HCT116 (cell line): ENCODE measurements at regions not wholly inside any gene's neighbourhood (a gene's known extent, or its start where the extent isn't known, plus 50 kb on each side); places are given as distances from the start of the nearest gene placed in this dataset.

Source experiments
- ATAC-seq: fragments of 200-7000 bp; cut with Tn5 transposase; 2 replicates; pipeline ENCODE4 v1.9.1; 2020; ENCODE audit warnings: mild to moderate bottlenecking, moderate library complexity
- BruUV-seq: library from RNA; stranded (reverse); fragments of 400-500 nt; replicated peaks from 2 replicates; lab custom pipeline; 2021; lab: Mats Ljungman, UMichigan
- CTCF ChIA-PET: fragments of 300-600 bp; sonication (Branson Sonifier 250); formaldehyde crosslinking; loops from one replicate; lab custom pipeline; 2021; ENCODE audit warnings: antibody characterized with exemption; lab: Charles Lee
- POLR2A ChIA-PET: fragments of 300-600, 350-600 bp; sonication (Branson Sonifier 250); formaldehyde crosslinking; loops from one replicate; lab custom pipeline; 2021; ENCODE audit warnings: antibody characterized with exemption; lab: Charles Lee
- RAD21 ChIA-PET, 2 experiments: fragments of 300-600 bp; sonication (Branson Sonifier 250); formaldehyde crosslinking; loops; one replicate each; lab custom pipeline; 2023; ENCODE audit warnings: low total read pairs in 2 of 2; ENCODE audit not compliant: uncharacterized antibody in 2 of 2, unreplicated experiment in 2 of 2, low non-redundant PET in 1 of 2; lab: Charles Lee
- DNase-seq: peaks from one replicate; pipeline ENCODE4 v3.0.0-alpha.2; 2010; ENCODE audit warnings: low read depth, low spot score
- H2AFZ ChIP-seq: fragments of 200-600 bp; shearing (Covaris generic), sonication (generic); 2 replicates; pipeline ENCODE4 v1.6.1; 2017; ENCODE audit warnings: low read depth, mixed run types, mixed read lengths, antibody characterized with exemption, low read length; ENCODE audit not compliant: poor library complexity, severe bottlenecking
- H3K27ac ChIP-seq: 2 replicates; pipeline ENCODE4 v1.5.1; 2012; ENCODE audit warnings: low read depth, low read length
- H3K27me3 ChIP-seq: fragments of 200-600 bp; sonication (generic); 2 replicates; pipeline ENCODE4 v1.6.1; 2016; ENCODE audit warnings: mixed run types, low read length, mixed read lengths; ENCODE audit not compliant: insufficient read depth
- H3K36me3 ChIP-seq, 2 experiments: fragments of 200-500 bp in 1 of 2; fragments of 200-600 bp in 1 of 2; sonication (Bioruptor generic) in 1 of 2; sonication (generic) in 1 of 2; 2 replicates each; pipeline versions ENCODE4 v1.5.1 to v1.6.1; 2014 to 2016; ENCODE audit warnings: low read length in 2 of 2, inconsistent platforms in 1 of 2, mixed read lengths in 1 of 2, mixed run types in 1 of 2; ENCODE audit not compliant: insufficient read depth in 2 of 2, control insufficient read depth in 1 of 2
- H3K4me1 ChIP-seq, 2 experiments: fragments of 200-600 bp in 1 of 2; sonication (generic) in 1 of 2; 2 replicates each; pipeline versions ENCODE4 v1.5.1 to v1.6.1; 2012 to 2017; ENCODE audit warnings: low read length in 2 of 2, inconsistent platforms in 1 of 2, mild to moderate bottlenecking in 1 of 2, mixed read lengths in 1 of 2, mixed run types in 1 of 2, moderate library complexity in 1 of 2; ENCODE audit not compliant: insufficient read depth in 2 of 2, control insufficient read depth in 1 of 2
- H3K4me2 ChIP-seq: fragments of 200-600 bp; sonication (generic); 2 replicates; pipeline ENCODE4 v1.6.1; 2017; ENCODE audit warnings: mixed run types, low read length, mixed read lengths
- H3K4me3 ChIP-seq, 2 experiments: fragments of 200-600 bp in 1 of 2; sonication (generic) in 1 of 2; replicated peaks in 1 of 2; 2 replicates each; pipeline ENCODE4 v1.5.1; 2011 to 2016; ENCODE audit warnings: low read length in 2 of 2, control low read depth in 1 of 2, low read depth in 1 of 2, mild to moderate bottlenecking in 1 of 2, mixed read lengths in 1 of 2, mixed run types in 1 of 2
- H3K79me2 ChIP-seq: fragments of 200-600 bp; sonication (generic); 2 replicates; pipeline ENCODE4 v1.6.1; 2017; ENCODE audit warnings: mild to moderate bottlenecking, mixed run types, low read length, moderate library complexity, mixed read lengths; ENCODE audit not compliant: insufficient read depth
- H3K9ac ChIP-seq: fragments of 200-600 bp; sonication (generic); 2 replicates; pipeline ENCODE4 v1.6.1; 2016; ENCODE audit warnings: low read length, mixed read lengths
- H3K9me2 ChIP-seq: fragments of 200-600 bp; sonication (generic), shearing (Covaris generic); 2 replicates; pipeline ENCODE4 v1.6.1; 2017; ENCODE audit warnings: mixed run types, mild to moderate bottlenecking, moderate library complexity; ENCODE audit not compliant: insufficient read depth
- H3K9me3 ChIP-seq, 2 experiments: fragments of 200-500 bp in 1 of 2; fragments of 200-600 bp in 1 of 2; sonication (Bioruptor generic) in 1 of 2; sonication (generic) in 1 of 2; 2 replicates each; pipeline ENCODE4 v1.6.1; 2014 to 2017; ENCODE audit warnings: low read length in 2 of 2, mixed read lengths in 2 of 2, inconsistent platforms in 1 of 2, low read depth in 1 of 2, mild to moderate bottlenecking in 1 of 2, mixed run types in 1 of 2, moderate library complexity in 1 of 2; ENCODE audit not compliant: control insufficient read depth in 1 of 2, insufficient read depth in 1 of 2
- H4K20me1 ChIP-seq: fragments of 200-600 bp; sonication (generic), shearing (Covaris generic); 2 replicates; pipeline ENCODE4 v1.6.1; 2017; ENCODE audit warnings: mixed run types, mild to moderate bottlenecking, moderate library complexity; ENCODE audit not compliant: insufficient read depth
- CBX3 ChIP-seq: IDR thresholded peaks from 2 replicates; pipeline ENCODE4 v1.6.1; 2012; ENCODE audit warnings: low read depth
- CEBPB ChIP-seq: IDR thresholded peaks from 2 replicates; pipeline ENCODE4 v1.6.1; 2012; ENCODE audit warnings: low read depth
- EGR1 ChIP-seq: IDR thresholded peaks from 2 replicates; pipeline ENCODE4 v1.6.1; 2012; ENCODE audit warnings: low read depth
- ELF1 ChIP-seq: IDR thresholded peaks from 2 replicates; pipeline ENCODE4 v1.6.1; 2012; ENCODE audit warnings: low read depth, borderline replicate concordance
- EZH2 ChIP-seq: fragments of 200-600 bp; sonication (generic); IDR thresholded peaks from 2 replicates; pipeline ENCODE4 v1.6.1; 2017; ENCODE audit warnings: antibody characterized with exemption, mixed run types
- FOSL1 ChIP-seq: IDR thresholded peaks from 2 replicates; pipeline ENCODE4 v1.6.1; 2012; ENCODE audit warnings: low read depth
- JUND ChIP-seq: IDR thresholded peaks from 2 replicates; pipeline ENCODE4 v1.6.1; 2012
- POLR2A ChIP-seq: IDR thresholded peaks from 2 replicates; pipeline ENCODE4 v1.7.0; 2011; ENCODE audit warnings: borderline replicate concordance; ENCODE audit not compliant: insufficient read depth, insufficient read length; ENCODE audit errors: extremely low read depth
- POLR2AphosphoS5 ChIP-seq: IDR thresholded peaks from 2 replicates; pipeline ENCODE4 v1.6.1; 2011; ENCODE audit warnings: mild to moderate bottlenecking, low read depth, low read length, moderate library complexity
- RAD21 ChIP-seq: IDR thresholded peaks from 2 replicates; pipeline ENCODE4 v1.6.1; 2012; ENCODE audit warnings: low read depth, mild to moderate bottlenecking
- SIN3A ChIP-seq: IDR thresholded peaks from 2 replicates; pipeline ENCODE4 v1.6.1; 2012; ENCODE audit warnings: low read depth
- SRF ChIP-seq: IDR thresholded peaks from 2 replicates; pipeline ENCODE4 v1.6.1; 2012; ENCODE audit warnings: low read depth
- TCF7L2 ChIP-seq: IDR thresholded peaks from 2 replicates; pipeline ENCODE4 v1.7.0; 2011; ENCODE audit warnings: borderline replicate concordance, inconsistent platforms; ENCODE audit not compliant: insufficient read depth, insufficient read length; ENCODE audit errors: extremely low read depth
- YY1 ChIP-seq: IDR thresholded peaks from 2 replicates; pipeline ENCODE4 v1.6.1; 2011; ENCODE audit warnings: low read length, low read depth, moderate library complexity, mild to moderate bottlenecking; ENCODE audit not compliant: insufficient replicate concordance; ENCODE audit errors: extremely low read depth
- ZFX ChIP-seq: fragments of 450-650 bp; IDR thresholded peaks from 2 replicates; pipeline ENCODE4 v1.6.1; 2017
- ZNF274 ChIP-seq: fragments of 200-500 bp; sonication (Bioruptor generic); IDR thresholded peaks from 2 replicates; pipeline ENCODE4 v1.6.1; 2014; ENCODE audit warnings: mild to moderate bottlenecking, low read depth, low read length, inconsistent platforms
- intact Hi-C: fragments of 100-400 bp; cut with micrococcal nuclease; formaldehyde crosslinking; loops from 2 replicates; pipeline ENCODE4 v1.10.0; 2022
- TF ChIP-seq, protein P1 (sequence below): IDR thresholded peaks from 2 replicates; pipeline ENCODE4 v1.6.1; 2012; ENCODE audit warnings: low read depth
- TF ChIP-seq, protein P2 (sequence below): IDR thresholded peaks from 2 replicates; pipeline ENCODE4 v1.6.1; 2012
- TF ChIP-seq, protein P3 (sequence below), 3 experiments: fragments of 200-600 bp in 1 of 3; sonication (generic) in 1 of 3; IDR thresholded peaks in 2 of 3; conservative IDR thresholded peaks in 1 of 3; 2 replicates each; pipeline ENCODE4 v1.5.1; 2012 to 2017; ENCODE audit warnings: low read depth in 2 of 3, low read length in 2 of 3, antibody characterized with exemption in 1 of 3, borderline replicate concordance in 1 of 3, control low read depth in 1 of 3, mild to moderate bottlenecking in 1 of 3, mixed read lengths in 1 of 3, mixed run types in 1 of 3, moderate library complexity in 1 of 3; ENCODE audit not compliant: insufficient read depth in 1 of 3
- TF ChIP-seq, protein P4 (sequence below): IDR thresholded peaks from 2 replicates; pipeline ENCODE4 v1.6.1; 2011; ENCODE audit warnings: mild to moderate bottlenecking, low read length, moderate library complexity; ENCODE audit not compliant: insufficient replicate concordance; ENCODE audit errors: extremely low read depth

DNA sequence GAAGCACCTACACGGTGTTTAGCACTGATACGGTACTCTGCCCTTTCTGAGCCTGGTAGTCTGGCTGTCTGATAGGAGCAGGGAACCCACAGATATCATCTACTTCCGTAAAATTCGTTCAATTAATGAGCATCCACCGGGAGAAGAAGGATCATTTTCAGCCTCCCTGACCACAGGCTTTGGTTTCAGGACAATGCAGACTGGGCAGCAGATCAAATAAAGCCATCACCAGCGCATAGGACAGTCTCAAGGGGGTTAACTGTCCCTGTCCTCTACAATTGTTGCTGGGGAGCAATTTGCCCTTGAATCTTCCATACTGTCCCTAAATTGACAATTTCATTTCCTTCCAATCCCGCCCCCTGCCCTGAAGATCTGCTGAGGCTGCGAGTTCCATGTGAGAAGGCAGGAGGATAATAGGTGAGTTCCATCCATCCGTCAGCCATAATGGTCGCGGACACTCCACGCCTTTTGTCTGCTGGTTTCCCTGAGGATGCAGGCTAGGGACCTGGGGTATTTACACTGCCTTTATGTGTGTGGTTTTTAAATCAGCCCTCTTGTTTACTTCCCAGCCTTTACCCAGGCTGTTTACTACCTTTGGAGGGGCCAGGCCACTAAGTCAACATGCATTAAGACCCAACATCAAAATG, 110.0 kb downstream of the MYCN start:
- no peak overlapping the region for H3K27ac ChIP-seq
- H3K9me3 ChIP-seq = no peaks in the 10 kb centered on the region
- H3K9ac ChIP-seq = no peak overlapping the region
- no peak overlapping the region for H3K4me2 ChIP-seq
- no peaks in the 10 kb centered on the region for H3K79me2 ChIP-seq
- no peaks in the 10 kb centered on the region for H3K9me2 ChIP-seq
- H2AFZ ChIP-seq = no peak overlapping the region
- intact Hi-C loops = no loop called here
- H3K36me3 ChIP-seq = no peaks in the 10 kb centered on the region
- BruUV-seq = no TSS peak
- CTCF ChIA-PET = no interaction called here
- H3K4me1 ChIP-seq = no peaks in the 10 kb centered on the region
- DNase-seq (no peak), ATAC-seq (no peak)
- no peak overlapping the region for H3K4me3 ChIP-seq
- RAD21 ChIA-PET = no interaction called here
- 0 out of 2 replicates have a peak, but pooled peaks cover 11% of the 10 kb centered on the region for H3K27me3 ChIP-seq
- no peaks in the 10 kb centered on the region for H4K20me1 ChIP-seq
- POLR2A ChIA-PET = no interaction called here
- TF ChIP-seq ZFX = no peak
- TF ChIP-seq ELF1 = no peak
- TF ChIP-seq, protein P1, sequence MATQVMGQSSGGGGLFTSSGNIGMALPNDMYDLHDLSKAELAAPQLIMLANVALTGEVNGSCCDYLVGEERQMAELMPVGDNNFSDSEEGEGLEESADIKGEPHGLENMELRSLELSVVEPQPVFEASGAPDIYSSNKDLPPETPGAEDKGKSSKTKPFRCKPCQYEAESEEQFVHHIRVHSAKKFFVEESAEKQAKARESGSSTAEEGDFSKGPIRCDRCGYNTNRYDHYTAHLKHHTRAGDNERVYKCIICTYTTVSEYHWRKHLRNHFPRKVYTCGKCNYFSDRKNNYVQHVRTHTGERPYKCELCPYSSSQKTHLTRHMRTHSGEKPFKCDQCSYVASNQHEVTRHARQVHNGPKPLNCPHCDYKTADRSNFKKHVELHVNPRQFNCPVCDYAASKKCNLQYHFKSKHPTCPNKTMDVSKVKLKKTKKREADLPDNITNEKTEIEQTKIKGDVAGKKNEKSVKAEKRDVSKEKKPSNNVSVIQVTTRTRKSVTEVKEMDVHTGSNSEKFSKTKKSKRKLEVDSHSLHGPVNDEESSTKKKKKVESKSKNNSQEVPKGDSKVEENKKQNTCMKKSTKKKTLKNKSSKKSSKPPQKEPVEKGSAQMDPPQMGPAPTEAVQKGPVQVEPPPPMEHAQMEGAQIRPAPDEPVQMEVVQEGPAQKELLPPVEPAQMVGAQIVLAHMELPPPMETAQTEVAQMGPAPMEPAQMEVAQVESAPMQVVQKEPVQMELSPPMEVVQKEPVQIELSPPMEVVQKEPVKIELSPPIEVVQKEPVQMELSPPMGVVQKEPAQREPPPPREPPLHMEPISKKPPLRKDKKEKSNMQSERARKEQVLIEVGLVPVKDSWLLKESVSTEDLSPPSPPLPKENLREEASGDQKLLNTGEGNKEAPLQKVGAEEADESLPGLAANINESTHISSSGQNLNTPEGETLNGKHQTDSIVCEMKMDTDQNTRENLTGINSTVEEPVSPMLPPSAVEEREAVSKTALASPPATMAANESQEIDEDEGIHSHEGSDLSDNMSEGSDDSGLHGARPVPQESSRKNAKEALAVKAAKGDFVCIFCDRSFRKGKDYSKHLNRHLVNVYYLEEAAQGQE = no peak
- TF ChIP-seq CBX3 = no peak
- TF ChIP-seq SRF = no peak
- no peak for TF ChIP-seq POLR2A
- TF ChIP-seq CEBPB = no peak
- TF ChIP-seq YY1 = no peak
- TF ChIP-seq, protein P2, sequence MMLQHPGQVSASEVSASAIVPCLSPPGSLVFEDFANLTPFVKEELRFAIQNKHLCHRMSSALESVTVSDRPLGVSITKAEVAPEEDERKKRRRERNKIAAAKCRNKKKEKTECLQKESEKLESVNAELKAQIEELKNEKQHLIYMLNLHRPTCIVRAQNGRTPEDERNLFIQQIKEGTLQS = no peak
- TF ChIP-seq JUND = no peak
- TF ChIP-seq SIN3A = no peak
- no peak for TF ChIP-seq TCF7L2
- TF ChIP-seq FOSL1 = no peak
- no peak for TF ChIP-seq POLR2AphosphoS5
- TF ChIP-seq, protein P3, sequence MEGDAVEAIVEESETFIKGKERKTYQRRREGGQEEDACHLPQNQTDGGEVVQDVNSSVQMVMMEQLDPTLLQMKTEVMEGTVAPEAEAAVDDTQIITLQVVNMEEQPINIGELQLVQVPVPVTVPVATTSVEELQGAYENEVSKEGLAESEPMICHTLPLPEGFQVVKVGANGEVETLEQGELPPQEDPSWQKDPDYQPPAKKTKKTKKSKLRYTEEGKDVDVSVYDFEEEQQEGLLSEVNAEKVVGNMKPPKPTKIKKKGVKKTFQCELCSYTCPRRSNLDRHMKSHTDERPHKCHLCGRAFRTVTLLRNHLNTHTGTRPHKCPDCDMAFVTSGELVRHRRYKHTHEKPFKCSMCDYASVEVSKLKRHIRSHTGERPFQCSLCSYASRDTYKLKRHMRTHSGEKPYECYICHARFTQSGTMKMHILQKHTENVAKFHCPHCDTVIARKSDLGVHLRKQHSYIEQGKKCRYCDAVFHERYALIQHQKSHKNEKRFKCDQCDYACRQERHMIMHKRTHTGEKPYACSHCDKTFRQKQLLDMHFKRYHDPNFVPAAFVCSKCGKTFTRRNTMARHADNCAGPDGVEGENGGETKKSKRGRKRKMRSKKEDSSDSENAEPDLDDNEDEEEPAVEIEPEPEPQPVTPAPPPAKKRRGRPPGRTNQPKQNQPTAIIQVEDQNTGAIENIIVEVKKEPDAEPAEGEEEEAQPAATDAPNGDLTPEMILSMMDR (IDR thresholded peaks at IDR 0.05 in 2 of 3, conservative IDR thresholded peaks at IDR 0.05 in 1 of 3; ENCODE audit: borderline replicate concordance in 1 of 3, insufficient read depth in 1 of 3, low read depth in 2 of 3, low read length in 2 of 3) = no peak
- TF ChIP-seq EZH2 = no peak
- TF ChIP-seq, protein P4, sequence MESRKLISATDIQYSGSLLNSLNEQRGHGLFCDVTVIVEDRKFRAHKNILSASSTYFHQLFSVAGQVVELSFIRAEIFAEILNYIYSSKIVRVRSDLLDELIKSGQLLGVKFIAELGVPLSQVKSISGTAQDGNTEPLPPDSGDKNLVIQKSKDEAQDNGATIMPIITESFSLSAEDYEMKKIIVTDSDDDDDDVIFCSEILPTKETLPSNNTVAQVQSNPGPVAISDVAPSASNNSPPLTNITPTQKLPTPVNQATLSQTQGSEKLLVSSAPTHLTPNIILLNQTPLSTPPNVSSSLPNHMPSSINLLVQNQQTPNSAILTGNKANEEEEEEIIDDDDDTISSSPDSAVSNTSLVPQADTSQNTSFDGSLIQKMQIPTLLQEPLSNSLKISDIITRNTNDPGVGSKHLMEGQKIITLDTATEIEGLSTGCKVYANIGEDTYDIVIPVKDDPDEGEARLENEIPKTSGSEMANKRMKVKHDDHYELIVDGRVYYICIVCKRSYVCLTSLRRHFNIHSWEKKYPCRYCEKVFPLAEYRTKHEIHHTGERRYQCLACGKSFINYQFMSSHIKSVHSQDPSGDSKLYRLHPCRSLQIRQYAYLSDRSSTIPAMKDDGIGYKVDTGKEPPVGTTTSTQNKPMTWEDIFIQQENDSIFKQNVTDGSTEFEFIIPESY = no peak
- no peak for TF ChIP-seq ZNF274
- TF ChIP-seq EGR1 = no peak
- TF ChIP-seq RAD21 = no peak
